ENCODE measurements at regions not wholly inside any gene's neighbourhood (a gene's known extent, or its start where the extent isn't known, plus 50 kb on each side); places are given as distances from the start of the nearest gene placed in this dataset.

- Histone ChIP-seq H3K79me2 (ENCODE audit: insufficient read depth, low read length) (no peaks in the 10 kb centered on the region), H4K20me1 (ENCODE audit: insufficient read depth, low read length) (no peaks in the 10 kb centered on the region), H3K36me3 (ENCODE audit: insufficient read depth, low read length) (no peaks in the 10 kb centered on the region), H3K4me1 (ENCODE audit: insufficient read depth, low read length) (peaks cover 3% of the 10 kb centered on the region), H3K27ac (ENCODE audit: low read depth, low read length) (no peak overlapping the region), H3K4me2 (ENCODE audit: insufficient read depth, low read length) (no peak overlapping the region), H2AFZ (ENCODE audit: low read length) (peak overlapping the region; percentile 19), H3K9me3 (ENCODE audit: low read depth, low read length) (no peaks in the 10 kb centered on the region), H3K4me3 (ENCODE audit: insufficient read depth, low read length) (no peak overlapping the region), H3K27me3 (ENCODE audit: insufficient read depth, low read length) (no peaks in the 10 kb centered on the region)
- no peak for DNase-seq (ENCODE audit: insufficient read length, low spot score, missing footprints)
- no peak for TF ChIP-seq CTCF (IDR thresholded peaks at IDR 0.05; ENCODE audit: extremely low read depth, low read depth, low read length)
Observed at GRCh38 chr4:112895811-112896608, 153.4 kb upstream of the ANK2 start.

DNA sequence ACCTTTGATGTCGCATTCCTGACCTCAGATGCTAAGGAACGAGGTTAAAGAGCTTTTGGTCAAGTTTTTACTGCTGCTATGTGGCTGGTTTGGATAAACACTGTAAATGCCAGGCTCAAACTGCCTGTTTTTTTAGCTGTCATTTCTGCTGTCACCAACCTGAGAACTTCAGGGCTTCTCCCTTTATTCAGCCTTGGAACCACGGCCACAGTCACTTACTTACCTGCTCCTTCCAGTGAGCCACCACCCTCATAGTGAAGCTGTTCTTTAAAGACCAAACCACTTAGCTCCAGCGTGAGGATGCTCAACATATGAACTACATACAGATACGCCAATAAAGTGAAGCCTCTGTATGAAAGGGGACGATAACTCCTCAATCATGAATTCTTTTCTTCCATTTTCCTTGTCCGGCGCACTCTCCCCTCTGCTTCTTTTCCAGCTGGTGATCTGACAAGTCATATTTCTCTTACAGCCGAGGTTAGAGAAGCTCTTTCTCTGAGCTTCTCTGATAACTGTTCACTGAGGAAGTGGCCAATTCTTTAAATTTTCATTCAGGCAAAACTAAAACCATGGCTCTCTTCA, 152.8 kb upstream of the ANK2 start:
- Histone ChIP-seq H3K27ac (ENCODE audit: low read depth, low read length) (no peak overlapping the region), H4K20me1 (ENCODE audit: insufficient read depth, low read length) (no peaks in the 10 kb centered on the region), H3K36me3 (ENCODE audit: insufficient read depth, low read length) (no peaks in the 10 kb centered on the region), H3K27me3 (ENCODE audit: insufficient read depth, low read length) (no peaks in the 10 kb centered on the region), H3K4me2 (ENCODE audit: insufficient read depth, low read length) (no peak overlapping the region), H3K9me3 (ENCODE audit: low read depth, low read length) (no peaks in the 10 kb centered on the region), H3K4me3 (ENCODE audit: insufficient read depth, low read length) (no peak overlapping the region), H2AFZ (ENCODE audit: low read length) (no peak overlapping the region), H3K79me2 (ENCODE audit: insufficient read depth, low read length) (no peaks in the 10 kb centered on the region), H3K4me1 (ENCODE audit: insufficient read depth, low read length) (peaks cover 3% of the 10 kb centered on the region)
- no peak for TF ChIP-seq CTCF (IDR thresholded peaks at IDR 0.05; ENCODE audit: extremely low read depth, low read depth, low read length)
- DNase-seq (ENCODE audit: insufficient read length, low spot score, missing footprints) = peak; percentile 10

- no peaks in the 10 kb centered on the region for H3K79me2 ChIP-seq (ENCODE audit: insufficient read depth, low read length)
- DNase-seq (ENCODE audit: insufficient read length, low spot score, missing footprints) = no peak
- H3K36me3 ChIP-seq (ENCODE audit: insufficient read depth, low read length) = no peaks in the 10 kb centered on the region
- no peak overlapping the region for H2AFZ ChIP-seq (ENCODE audit: low read length)
- H3K9me3 ChIP-seq (ENCODE audit: low read depth, low read length) = no peaks in the 10 kb centered on the region
- no peak overlapping the region for H3K4me2 ChIP-seq (ENCODE audit: insufficient read depth, low read length)
- no peak for TF ChIP-seq CTCF (IDR thresholded peaks at IDR 0.05; ENCODE audit: extremely low read depth, low read depth, low read length)
- no peaks in the 10 kb centered on the region for H4K20me1 ChIP-seq (ENCODE audit: insufficient read depth, low read length)
- no peak overlapping the region for H3K4me3 ChIP-seq (ENCODE audit: insufficient read depth, low read length)
- H3K27ac ChIP-seq (ENCODE audit: low read depth, low read length) = no peak overlapping the region
- peaks cover 3% of the 10 kb centered on the region for H3K4me1 ChIP-seq (ENCODE audit: insufficient read depth, low read length)
- no peaks in the 10 kb centered on the region for H3K27me3 ChIP-seq (ENCODE audit: insufficient read depth, low read length)
Observed at GRCh38 chr4:112897543-112897942, 151.9 kb upstream of the ANK2 start.

DNA sequence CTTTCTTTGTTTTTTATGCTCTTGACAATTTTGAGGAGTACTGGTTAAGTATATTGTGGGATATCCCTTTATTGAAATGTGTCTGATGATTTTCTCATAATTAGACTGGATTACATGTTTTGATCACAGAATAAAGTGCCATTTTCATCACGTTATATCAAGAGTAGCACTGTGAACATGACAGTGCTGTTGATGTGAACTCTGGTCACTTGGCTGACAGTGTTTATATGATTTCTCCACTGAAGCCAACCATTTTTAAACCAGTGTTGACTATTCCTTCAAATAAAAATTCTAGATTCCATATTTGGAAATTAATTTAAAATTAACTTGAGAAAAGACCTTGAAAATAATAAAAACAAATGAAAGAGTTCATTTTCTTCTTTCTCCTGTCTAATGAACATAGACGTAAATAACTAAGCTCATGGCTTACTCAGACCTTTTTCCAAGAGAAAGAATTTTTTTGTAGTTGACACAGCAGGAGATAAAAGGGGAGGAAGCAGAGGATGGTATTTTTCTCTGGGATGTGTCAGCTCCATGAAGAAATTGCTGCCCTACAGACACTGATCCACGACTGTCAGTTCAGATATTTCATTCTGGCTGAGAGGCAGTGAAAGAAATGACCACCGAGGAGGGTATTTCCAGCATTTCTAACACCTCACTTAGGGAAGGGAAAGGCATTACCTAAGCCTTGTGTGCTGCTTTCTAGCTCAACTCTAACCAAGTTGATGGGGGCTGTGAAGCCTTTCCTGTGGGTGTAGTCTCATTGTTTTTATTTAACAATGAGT, 150.9 kb upstream of the ANK2 start:
- Histone ChIP-seq H3K36me3 (ENCODE audit: insufficient read depth, low read length) (no peaks in the 10 kb centered on the region), H3K79me2 (ENCODE audit: insufficient read depth, low read length) (no peaks in the 10 kb centered on the region), H3K9me3 (ENCODE audit: low read depth, low read length) (no peaks in the 10 kb centered on the region), H3K4me2 (ENCODE audit: insufficient read depth, low read length) (peak overlapping the region; percentile 62), H3K27ac (ENCODE audit: low read depth, low read length) (no peak overlapping the region), H3K4me1 (ENCODE audit: insufficient read depth, low read length) (peaks cover 3% of the 10 kb centered on the region), H4K20me1 (ENCODE audit: insufficient read depth, low read length) (no peaks in the 10 kb centered on the region), H3K27me3 (ENCODE audit: insufficient read depth, low read length) (no peaks in the 10 kb centered on the region), H2AFZ (ENCODE audit: low read length) (peak overlapping the region; percentile 76), H3K4me3 (ENCODE audit: insufficient read depth, low read length) (no peak overlapping the region)
- DNase-seq (ENCODE audit: insufficient read length, low spot score, missing footprints) = no peak
- no peak for TF ChIP-seq CTCF (IDR thresholded peaks at IDR 0.05; ENCODE audit: extremely low read depth, low read depth, low read length)
